Activated CD4-positive, alpha-beta T cell treated with anti-CD3 and anti-CD28 coated beads, Interleukin-2, amount 50 U/mL, for 24 hours (primary cell): ENCODE measurements at regions not wholly inside any gene's neighbourhood (a gene's known extent, or its start where the extent isn't known, plus 50 kb on each side); places are given as distances from the start of the nearest gene placed in this dataset.

Source experiments
- DNase-seq, 2 donors: peaks; one replicate each; pipeline ENCODE4 v3.0.0-alpha.2; 2020; ENCODE audit warnings: low read depth in 1 of 2, low spot score in 1 of 2

DNA sequence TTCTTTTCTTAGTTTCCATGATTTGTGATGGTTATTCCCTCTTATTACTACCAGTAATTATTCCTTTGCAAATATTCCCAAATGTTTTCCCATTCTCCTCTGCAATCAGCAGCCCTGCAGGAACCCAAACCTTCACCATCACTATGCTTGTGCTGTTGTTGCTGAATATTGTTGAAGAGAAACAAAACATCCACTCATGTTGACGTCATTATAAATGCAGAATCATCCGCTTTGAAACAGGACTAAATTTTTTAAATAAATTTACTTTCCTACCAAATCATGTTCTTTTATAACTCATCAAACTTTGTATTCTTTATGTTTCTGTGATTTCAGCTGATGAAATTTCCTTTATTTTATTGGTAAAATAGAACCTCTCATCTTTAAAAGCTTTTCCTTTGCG, 787.0 kb upstream of the B3GALT2 start:
- DNase-seq: no peak

GRCh38 chr1:193971595-193971994, 785.2 kb upstream of the B3GALT2 start:
- DNase-seq: no peak

GRCh38 chr1:193960499-193960898, 774.1 kb upstream of the B3GALT2 start:
- DNase-seq: no peak

DNA sequence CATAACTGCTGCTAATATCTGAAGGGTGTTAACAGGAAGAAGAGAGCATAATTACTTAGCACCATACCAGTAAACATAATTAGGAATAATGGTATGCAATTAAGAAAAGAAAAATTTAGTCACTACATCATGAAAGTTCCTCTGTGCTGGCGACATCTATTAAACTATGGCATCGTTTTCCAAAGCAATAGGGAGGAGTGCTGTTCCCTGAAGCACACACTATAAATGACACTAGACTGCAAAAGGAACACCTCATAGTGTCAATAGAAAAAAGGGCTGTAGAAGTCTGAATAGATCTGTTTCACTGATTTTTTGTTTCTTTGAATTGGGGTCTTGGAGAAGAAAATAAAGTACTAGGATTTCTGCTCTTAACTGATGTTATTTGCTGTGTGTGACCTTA, 773.6 kb upstream of the B3GALT2 start:
- no peak for DNase-seq

DNA sequence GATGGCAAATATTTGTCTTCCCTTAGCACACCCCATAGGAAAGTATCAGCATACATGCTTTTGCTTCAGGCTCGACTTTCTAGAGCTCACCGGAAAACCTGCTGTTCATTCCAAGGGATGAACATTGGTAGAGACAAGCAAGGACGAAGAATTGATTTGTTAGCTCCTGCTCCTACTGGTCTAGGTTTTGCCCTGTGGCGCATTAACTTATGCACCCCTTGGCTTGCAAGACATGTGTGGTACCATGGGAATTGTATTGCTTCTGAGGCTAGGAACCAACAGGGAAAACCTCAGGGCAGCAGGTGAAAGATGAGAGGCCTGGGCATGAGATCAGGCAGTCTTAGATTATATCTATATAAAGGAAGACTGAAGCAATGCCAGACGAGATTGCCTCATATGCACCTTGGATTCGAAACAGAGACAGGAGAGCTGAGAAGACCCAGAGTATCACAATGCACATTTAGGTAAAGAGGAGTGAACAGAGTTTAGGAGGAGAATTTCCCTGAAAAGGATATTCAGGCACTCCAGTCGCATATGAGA, 771.2 kb upstream of the B3GALT2 start:
- no peak for DNase-seq

DNA sequence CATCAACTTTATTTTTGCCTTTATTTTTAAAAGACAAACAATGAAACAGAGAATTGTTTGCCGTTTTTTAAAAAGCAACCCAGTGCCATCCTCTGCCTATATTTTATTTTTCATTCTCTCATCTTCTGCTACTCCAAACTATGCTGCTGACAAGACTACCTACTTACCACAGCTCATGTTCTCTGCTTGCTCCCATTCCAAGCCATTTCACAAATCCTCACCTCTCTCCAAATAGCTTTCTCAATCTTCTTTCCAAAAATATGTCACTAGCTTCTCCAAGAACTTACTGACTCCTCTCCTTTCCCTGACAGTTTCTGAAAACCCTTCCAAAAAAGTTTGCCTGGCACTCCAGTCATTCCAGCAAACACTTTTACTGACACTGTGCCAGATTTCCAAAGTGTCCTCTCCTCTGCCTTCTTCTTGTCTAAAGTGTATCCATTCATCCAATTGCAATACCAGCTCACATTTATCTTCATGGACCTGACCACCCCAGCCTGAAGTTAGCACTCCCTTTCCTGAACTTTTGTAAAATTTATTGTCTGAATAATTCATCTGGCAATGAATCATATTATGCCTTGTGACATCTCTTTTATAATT, 766.5 kb upstream of the B3GALT2 start:
- DNase-seq: no peak

DNA sequence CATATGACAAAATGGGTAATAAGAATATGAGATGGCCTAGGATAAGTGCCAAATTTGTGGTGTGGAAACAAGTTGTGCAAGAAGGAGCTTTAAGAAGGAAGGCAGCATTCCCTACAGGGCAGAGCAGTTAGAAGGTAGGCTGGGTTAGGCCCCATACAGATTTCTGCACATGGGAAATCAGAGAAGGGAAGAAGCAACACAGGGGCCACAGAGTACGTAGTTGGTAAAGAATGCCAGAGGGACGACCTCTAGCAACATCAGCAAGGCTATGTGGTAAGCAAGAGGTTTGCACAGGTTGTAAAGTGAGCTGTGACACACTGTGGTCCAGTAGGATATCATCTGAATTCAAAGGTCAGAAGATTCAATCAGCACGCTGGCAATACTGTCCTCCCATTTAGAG, 765.6 kb upstream of the B3GALT2 start:
- DNase-seq: no peak

DNA sequence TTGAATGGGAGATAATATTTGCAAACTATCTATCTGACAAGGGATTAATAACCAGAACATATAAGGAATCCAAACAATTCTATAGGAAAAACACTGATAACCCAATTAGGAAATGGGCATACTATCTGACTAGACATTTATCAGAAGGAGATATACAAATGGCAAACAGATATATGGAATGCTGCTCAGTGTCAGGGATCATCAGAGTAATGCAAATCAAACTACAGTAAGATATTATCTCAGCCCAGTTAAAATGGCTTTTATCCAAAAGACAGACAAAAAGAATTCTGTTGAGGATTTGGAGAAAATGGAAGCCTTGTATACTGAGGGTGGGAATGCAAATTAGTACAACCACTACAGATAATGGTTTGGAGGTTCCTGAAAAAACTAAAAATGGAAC, 758.0 kb upstream of the B3GALT2 start:
- no peak for DNase-seq

- no peak for DNase-seq
Observed at GRCh38 chr1:193940176-193940575, 753.8 kb upstream of the B3GALT2 start.

DNA sequence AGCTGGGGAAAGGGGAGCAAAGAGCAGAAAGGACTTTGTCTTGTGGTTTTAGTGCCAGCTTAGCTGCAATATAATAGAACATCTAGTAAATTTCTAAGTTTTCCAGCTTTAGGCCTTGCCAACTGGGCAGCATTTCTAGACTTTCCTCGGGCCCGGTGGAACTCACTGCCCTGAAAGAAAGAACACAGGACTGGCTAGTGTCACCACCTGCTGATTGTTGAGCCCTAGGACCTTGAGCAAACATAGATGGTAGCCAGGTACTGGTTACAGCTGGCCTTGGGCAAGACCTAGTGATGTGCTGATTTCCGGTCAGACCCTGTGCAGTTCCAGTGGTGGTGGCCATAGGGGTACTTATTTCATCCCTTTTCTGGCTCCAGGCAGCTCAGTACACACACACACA, 753.2 kb upstream of the B3GALT2 start:
- DNase-seq: no peak

DNA sequence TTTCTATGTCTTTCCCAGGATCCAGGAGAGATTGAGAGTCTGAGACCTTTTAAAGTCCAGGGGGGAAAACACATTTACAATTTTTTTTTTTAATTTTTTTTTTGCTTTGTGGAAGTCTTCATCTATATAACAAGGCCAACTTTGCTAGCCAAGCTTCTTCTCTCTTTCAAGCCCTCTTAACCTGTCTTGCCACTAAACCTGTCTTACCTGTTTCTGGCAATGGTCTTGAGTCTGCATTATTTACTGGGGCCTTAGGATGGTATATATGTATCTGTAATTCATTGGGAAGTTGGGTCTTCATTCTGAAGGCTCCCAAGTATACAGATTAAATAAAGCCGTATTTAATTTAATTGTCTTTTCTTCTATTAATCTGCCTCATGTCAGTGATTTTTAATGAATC, 750.9 kb upstream of the B3GALT2 start:
- DNase-seq: no peak

DNA sequence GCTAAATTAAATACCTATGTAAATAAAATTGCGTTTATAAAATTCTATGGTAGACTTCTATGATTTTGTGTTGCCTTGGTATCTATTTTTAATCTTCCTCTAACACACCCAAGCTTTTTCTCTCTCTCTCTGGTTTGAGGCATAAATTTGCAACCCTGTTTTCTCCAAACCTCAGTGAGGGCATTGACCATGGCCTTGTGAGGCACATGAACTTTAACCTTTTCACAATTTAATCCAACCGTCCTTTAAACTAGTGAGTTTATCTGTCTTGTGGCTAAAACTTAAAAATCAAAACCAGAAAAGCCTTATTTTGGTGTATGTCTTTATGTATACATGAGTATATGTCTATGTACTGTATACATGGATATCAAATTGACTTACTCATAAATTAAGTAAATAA, 746.6 kb upstream of the B3GALT2 start:
- DNase-seq: no peak

- no peak for DNase-seq
Observed at GRCh38 chr1:193931356-193931755, 744.9 kb upstream of the B3GALT2 start.

DNA sequence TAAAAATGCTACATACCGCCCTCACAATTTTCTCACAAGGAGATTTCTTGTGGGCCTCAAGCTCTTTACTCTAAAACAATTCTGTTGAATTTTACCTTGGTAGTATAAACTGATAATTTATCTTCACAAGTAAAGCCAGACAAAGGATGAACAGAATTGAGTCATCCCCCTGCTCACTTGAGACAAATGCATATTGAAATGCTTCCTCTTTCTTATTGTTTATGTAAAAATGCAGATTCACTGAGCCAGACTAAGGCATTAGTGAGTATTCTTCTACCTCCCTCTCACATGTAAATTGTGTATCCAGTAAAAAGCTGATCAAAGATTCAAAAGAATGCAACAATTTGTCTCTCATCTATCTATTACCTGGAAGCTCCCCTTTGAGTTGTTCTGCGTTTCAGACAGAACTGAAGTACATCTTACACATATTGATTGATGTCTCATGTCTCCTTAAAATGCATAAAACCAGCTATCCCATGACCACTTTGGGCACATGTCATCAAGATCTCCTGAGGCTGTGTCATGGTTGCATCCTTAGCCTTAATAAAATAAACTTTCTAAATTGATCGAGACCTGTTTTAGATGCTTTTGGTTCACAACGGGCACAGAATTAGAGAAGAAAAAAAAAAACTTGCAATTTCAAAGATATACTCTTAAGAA, 743.1 kb upstream of the B3GALT2 start:
- no peak for DNase-seq

DNA sequence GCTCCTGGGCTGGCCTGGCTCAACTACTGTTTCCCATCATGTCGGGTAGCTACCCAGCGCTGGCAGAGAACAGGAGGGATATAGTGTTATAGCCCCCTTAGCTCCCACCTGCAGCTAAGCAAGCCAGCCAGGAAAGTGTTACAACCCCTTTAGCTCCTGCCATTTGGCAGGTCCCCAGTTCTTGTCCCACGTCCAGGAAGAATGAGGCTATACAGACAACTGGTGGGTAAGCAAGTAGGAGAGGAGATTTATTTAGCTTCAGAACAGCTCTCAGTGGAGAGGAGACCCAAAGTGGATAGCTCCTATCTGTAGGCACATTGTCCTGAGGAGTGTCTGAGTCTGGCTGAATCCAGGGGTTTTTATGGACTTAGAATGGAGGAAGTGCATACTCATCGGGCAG, 741.1 kb upstream of the B3GALT2 start:
- no peak for DNase-seq

DNA sequence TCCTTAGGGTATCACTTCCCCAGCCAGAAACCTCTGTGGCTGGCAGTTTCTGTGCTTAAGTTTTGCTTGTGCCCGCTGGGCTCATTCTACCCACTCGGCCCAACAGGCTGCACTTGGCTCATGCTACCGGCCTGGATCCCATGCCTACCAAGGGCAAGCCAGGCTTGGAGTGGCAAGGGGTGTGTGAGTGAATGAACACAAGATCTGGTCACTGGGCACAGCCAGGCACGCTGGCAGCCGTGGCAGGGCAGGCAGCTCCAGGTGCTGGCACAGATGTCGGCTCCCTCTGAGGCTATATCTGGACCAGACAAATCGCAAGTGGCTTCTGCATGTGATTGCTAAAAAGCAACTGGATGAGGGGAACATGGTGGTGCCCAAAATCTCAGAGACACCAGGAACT, 740.5 kb upstream of the B3GALT2 start:
- no peak for DNase-seq

DNA sequence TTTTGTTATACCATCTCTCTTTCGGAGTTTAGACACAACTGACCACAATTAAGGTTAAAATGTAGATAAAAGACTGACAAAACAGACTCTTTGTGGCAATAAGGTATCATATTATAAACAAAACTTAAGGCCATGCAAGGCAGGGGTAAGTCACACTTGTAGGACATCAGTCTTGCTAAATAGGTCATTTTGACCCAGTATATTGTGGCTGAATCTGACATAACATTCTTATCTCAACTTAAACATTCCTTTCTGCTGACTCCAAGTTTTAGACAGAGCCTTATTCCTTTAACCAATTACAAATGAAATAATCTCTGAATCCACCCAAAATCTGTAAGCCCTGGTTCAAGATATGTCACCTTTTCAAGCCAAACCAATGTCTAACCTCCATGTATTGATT, 733.4 kb upstream of the B3GALT2 start:
- DNase-seq: no peak

DNA sequence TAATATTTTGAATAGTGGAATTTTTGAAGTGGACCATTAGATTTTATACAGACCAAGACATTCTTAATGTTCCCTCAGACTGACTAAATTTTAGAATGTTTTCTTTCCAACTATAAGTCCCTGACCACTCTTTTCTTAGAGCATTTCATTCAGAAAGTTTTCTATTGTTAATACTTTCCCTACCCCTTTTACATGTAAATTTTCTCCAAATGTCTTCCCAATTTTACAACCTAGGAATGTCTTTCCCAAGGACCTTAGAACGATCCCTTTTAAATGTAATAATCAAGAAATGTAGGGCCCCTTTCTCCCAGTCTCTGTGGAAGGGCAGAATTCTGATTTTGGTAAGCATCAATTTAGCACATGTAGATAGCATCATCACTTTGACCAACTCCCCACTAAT, 730.0 kb upstream of the B3GALT2 start:
- no peak for DNase-seq

DNA sequence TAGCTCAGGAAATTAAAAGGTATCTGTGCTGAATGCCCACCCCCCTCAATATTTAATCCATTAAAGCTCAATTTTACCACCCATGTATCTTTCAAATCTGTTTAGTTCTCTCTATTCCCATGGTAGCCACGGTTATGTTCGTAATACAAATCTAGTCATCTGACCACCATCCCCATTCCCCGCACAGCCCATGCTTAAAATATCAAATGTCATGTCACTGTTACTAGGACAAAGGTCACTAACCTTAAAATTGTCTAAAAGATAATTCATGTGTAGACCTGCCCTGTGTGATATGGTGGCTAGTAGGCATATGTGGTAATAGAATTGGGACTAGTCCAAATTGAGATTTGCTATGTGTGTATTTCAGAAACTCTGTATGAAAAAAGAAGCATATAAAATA, 728.5 kb upstream of the B3GALT2 start:
- DNase-seq: no peak

DNA sequence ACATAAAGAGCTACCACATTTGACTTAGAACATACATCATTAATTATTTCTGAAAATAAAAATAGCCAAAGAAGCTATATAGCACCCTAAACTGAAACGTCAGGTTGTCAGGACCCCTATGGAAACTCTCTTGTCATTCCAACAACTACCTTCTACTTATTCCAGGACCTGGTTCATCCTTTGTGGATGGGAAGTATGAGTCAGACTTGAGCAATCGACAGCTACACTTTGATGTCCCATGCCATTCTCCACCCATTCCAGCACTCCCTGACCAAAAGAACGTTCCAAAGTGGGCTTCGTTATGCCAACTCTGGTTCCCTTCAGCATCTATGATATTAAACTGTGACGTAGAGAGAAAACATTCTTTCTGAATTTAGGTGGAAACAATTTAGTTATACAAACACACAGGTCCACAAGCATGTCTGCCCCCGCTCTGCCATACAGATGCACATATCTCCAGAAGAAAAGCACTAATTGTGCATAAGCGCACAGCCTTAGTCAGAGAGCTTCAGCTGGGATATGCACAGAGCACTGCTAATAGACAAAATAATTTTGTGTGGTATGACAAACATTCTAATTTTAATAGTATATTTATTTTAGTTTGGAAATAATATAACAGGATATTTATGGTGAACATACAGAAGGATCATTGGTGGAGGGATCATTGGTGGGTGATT, 723.1 kb upstream of the B3GALT2 start:
- no peak for DNase-seq

DNA sequence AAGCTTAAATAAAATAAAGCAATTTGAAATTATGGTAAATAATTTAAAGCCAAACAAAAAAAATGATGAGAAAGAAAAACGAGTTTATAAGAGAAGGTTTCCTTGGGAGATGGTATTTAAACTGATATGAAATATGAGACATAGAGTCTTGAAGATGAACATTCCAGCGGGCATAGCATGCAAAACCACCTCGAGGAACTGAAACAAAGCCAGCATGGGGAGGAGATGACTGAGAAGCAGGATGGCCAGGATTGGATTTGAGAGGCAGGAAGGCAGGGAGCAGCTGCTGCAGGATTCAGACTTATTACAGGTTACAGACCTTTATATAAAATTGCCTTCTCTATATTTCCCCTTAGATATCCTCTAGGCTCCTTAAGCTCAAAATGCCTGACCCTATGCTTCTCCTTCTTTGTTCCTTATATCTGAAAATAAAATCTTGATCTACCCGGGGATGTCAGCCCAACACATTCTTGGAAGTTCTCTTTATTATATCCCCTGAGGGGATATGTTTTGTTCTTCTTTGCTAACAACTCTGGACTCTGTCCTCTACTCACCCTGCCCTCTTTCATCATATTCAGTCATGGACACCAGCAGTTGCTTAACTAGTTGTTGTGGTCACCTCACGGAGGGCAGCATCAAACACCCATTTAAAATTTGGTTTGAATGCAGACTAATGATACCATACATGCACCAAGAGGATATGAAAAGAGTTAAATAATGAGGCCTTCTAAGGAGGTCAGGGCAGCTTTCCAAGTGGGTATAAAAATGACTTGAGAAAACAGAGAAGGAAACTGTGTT, 719.1 kb upstream of the B3GALT2 start:
- no peak for DNase-seq

- DNase-seq: no peak
Observed at GRCh38 chr1:193891788-193892187, 705.4 kb upstream of the B3GALT2 start.
